GM21786 (cell line): ENCODE measurements at regions not wholly inside any gene's neighbourhood (a gene's known extent, or its start where the extent isn't known, plus 50 kb on each side); places are given as distances from the start of the nearest gene placed in this dataset.

Source experiments
- ATAC-seq: cut with Tn5 transposase; IDR thresholded peaks from one replicate; pipeline ENCODE4 v1.9.1; 2021; ENCODE audit not compliant: unreplicated experiment

GRCh38 chr11:129590030-129590752 is 214.5 kb downstream of the BARX2 start:
- no peak for ATAC-seq

DNA sequence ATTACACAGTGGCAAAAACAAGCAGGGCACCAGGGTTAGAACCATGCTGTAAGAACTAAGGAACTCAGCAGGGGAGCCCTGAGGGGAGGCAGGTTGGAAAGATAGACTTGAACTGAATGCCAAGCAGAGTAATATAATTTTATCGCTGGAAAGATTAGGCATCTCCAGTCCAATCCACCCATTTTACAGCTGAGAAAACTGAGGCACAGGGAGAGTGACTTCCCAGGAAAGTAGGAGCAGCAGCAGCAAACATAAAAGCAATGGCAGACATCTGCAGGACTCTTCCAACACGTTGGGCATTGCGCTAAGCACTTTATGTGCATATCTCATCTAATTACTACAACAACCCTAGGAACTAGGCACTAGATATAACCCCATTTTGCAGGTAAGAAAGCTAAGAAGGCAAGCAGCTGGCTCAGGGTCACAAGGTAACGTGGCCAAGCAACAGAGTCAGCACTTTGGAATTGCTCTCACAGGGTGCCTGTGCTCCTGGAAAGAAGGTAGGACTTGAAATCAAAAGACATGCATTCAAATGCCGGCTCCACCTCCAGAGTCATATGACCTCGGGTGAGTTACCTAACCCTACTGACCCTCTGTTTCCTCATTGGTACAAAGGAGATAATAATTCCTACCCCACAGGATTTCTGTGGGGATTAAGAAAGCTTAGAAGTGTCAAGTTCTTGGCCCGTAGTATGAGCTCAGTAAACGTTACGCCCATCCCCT is 215.3 kb downstream of the BARX2 start:
- no peak for ATAC-seq

DNA sequence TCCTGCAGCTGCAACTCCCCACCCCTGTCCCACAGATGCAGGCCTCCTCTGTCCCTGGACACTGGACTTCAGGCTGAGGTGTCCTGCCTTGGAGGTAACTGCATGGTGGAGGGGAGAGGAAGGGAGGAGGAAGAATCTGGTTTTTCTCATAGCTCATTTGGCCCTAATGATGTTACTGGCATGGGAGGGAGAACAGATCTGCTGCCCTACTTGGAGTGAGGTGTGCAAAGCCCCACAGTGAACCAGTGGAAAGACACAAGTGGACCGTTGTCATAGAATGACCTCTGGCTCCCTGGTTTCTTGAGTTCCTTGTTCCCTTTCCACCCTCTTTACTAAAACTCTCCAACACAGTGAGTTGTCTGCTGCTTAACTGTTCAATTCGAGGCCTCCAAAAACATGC is 215.9 kb downstream of the BARX2 start:
- no peak for ATAC-seq

GRCh38 chr11:129592191-129592590 is 216.5 kb downstream of the BARX2 start:
- no peak for ATAC-seq

GRCh38 chr11:129593098-129593497 is 217.4 kb downstream of the BARX2 start:
- no peak for ATAC-seq

DNA sequence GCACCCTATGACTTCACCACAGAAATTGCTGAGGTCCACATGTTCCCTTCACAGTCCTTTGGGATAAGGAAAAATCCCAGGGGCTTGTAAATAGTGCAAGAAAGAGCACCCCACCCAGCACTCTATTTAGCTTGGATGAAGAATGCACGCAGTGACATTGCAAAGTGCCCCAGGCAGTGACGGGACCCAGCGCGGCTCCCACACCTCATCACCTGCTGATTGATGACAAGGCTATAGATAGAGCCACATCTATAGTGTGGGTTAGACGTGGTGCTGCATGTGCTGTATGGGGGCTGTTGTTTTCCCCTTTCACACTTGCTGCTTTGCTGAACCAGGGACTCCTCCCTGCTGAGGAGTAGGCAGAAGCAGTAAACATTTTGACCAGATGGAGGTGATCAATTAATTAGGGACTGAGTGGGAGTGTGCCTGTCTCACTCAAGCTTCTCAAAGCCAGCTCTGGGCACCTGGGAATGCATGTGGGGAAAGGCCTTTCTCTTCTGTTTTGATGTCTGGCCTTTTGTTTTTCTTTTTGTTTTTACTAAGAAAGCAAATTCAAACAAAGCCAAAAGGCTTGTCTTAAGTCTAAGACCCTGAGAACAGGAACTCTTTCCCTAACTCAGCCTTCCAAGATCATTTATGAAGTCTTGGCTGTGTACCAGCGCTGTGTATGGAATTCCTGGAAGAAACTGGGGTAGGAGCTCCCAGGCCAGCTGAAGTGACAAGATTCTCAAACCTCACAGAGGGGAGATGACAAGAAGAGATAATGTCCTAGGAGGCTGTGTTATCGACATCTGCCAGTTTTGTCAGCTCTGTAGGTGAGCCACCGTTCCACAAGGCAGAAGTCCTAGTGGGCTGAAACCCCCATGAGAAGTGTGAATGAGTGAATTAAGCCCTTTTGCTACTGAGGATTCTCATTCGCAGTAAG is 219.7 kb downstream of the BARX2 start:
- no peak for ATAC-seq

DNA sequence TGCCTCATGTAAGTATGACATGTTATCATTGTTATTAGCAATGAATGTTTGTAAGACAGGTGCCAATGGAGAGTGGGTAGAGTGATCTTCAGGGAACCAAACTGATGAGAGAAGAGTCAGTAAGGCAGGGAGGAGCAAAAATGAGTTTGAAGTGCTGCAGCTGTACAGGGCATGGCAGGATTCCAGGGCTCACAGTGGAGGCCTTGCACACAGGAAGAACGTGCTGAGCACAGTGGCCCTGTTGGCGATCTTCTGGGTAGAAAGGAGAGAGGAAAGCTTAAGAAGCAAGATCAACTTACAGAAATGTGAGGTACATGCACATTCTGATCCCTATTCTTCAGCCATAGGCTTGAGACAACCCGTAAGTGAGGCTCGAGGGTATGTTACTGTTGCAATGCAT is 219.3 kb upstream of the TMEM45B start:
- no peak for ATAC-seq

GRCh38 chr11:129598378-129598777 is 217.3 kb upstream of the TMEM45B start:
- no peak for ATAC-seq

DNA sequence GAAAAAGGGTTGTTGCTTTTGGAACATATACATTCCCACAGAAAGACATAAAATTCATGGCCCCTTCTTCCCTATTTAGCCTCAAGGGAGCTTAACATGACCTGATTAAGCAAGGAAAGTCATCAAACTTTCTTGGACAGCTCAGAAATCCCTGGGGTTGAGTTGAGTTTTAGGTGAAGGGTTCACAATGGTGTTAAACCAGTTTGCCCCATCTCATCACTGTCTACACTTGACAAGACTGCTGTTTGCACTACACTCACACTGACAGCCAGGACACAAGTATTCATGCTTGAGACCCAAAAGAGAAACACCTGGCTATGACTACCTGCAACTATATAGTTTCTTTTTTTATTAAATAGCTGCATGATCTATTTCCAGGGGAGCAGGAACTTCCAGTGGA is 209.8 kb upstream of the TMEM45B start:
- no peak for ATAC-seq

DNA sequence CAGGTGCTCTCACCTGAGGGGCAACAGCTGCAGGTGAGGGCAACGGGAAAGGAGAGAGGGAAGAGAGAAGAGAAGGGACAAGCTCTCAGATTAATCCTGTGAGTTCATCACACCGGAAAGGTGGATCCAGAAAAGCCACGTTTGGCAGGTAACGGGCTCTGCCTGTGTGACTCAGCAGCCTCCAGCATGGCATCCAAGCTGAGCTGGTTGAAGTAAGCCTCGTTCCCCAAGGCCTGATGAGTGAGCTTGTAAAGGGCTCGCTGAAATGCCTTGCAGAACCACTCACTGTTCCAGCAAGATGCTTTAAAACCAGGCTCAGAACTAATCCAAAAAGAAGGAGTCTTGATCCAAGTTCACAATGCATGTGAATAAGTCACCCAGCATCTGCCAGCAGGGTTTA is 206.9 kb upstream of the TMEM45B start:
- ATAC-seq, result no peak

- ATAC-seq, result no peak
These were observed 205.5 kb upstream of the TMEM45B start for GRCh38 chr11:129610125-129610524.

DNA sequence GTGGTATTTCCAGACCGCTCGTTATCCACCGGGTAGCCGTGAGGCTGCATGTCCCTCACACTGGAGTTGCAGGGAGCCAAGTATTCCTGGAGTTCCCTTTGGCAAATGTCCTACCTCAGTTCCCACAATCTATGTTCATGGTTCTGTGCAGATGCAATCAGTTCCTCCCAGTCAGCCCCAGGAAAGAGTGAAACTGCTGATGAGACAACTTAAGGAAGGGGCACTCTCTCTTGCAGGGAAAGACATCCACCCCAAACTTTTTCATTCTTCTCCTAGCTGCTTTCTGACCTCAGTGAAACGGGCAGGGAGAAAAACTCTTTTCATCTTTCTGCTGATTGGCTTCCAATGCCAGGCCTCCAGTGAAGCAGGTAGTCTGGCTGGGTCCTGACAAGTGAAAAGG is 205.1 kb upstream of the TMEM45B start:
- ATAC-seq, result no peak

DNA sequence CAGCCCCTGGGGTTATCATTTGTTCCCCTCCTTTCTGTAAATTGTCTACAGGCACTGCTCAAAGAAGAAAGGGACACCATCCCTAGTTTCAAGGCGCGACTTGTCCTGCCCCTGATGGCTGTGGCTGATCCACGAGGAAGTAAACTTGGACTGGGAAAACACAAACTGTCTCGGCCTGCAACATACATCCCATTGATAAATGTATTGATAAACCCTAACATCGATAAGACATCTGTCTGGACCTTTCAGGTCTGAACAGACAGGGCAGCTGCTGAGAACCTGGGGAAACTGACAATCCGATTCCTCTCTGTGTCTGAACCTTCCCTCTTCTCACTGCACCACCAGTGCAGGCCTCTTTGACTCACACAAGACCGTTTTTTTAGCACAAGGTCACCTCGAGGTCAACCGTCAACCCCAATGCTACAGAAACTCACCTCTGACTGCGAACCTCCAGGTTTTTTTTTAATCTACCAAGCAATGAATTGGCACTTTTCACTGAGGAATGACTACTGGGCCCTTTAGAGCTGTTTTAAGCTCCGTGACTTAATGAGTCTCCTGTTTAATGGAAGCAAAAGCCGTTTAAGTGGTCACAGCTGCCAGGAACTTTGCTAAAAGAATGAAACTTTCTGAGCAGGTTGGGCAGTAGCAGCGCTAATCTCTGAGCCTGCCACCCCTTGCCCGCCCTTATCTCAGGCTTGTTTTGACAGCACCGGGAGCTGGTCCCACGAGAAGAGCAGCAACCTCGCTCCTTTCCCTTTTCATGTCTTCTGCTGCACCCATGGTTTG is 203.8 kb upstream of the TMEM45B start:
- ATAC-seq, result no peak

- ATAC-seq, result no peak
These were observed 203.1 kb upstream of the TMEM45B start for GRCh38 chr11:129612447-129612961.

- no peak for ATAC-seq
These were observed 202.6 kb upstream of the TMEM45B start for GRCh38 chr11:129613071-129613470.

- no peak for ATAC-seq
These were observed 201.2 kb upstream of the TMEM45B start for GRCh38 chr11:129614256-129614944.

GRCh38 chr11:129618046-129618569 is 197.5 kb upstream of the TMEM45B start:
- ATAC-seq, result no peak

- ATAC-seq, result no peak
These were observed 195.2 kb upstream of the TMEM45B start for GRCh38 chr11:129620237-129621104.

GRCh38 chr11:129625930-129626329 is 189.7 kb upstream of the TMEM45B start:
- no peak for ATAC-seq
